ENCODE measurements at regions not wholly inside any gene's neighbourhood (a gene's known extent, or its start where the extent isn't known, plus 50 kb on each side); places are given as distances from the start of the nearest gene placed in this dataset.

GRCh38 chr3:117181222-117181621 is 471.6 kb downstream of the TUSC7 start:
- no peak for TF ChIP-seq POLR2A (IDR thresholded peaks at IDR 0.05)
- TF ChIP-seq CTCF (IDR thresholded peaks at IDR 0.05), result no peak

Data from right lobe of liver (tissue), 4 donors.